HepG2 (cell line): ENCODE measurements at regions not wholly inside any gene's neighbourhood (a gene's known extent, or its start where the extent isn't known, plus 50 kb on each side); places are given as distances from the start of the nearest gene placed in this dataset.

Experiments used
- ATAC-seq: fragments of 200-7000 bp; cut with Tn5 transposase; 3 replicates; pipeline ENCODE4 v1.9.1; 2020; ENCODE audit warnings: mild to moderate bottlenecking, moderate library complexity
- BruUV-seq: library from RNA; stranded (reverse); fragments of 400-500 nt; replicated peaks from 2 replicates; lab custom pipeline; 2021; lab: Mats Ljungman, UMichigan
- CTCF ChIA-PET: fragments of 300-600 bp; formaldehyde crosslinking; extraction: SDS; loops from one replicate; lab custom pipeline; 2021; ENCODE audit warnings: low total read pairs, inconsistent platforms, low intra/inter-chr PET ratio; lab: Yijun Ruan, JAX
- POLR2A ChIA-PET: fragments of 350-600 bp; sonication (Branson Sonifier 250); formaldehyde crosslinking; loops from one replicate; lab custom pipeline; 2020; ENCODE audit warnings: antibody characterized with exemption, inconsistent platforms; lab: Yijun Ruan, JAX
- DNase-seq: peaks from one replicate; pipeline ENCODE4 v3.0.0-alpha.2; 2015; ENCODE audit warnings: low spot score
- FAIRE-seq: peaks from 3 replicates; lab custom pipeline; 2011; peaks lifted over from hg19 to GRCh38; lab: Jason Lieb, UNC
- H2AFZ ChIP-seq: one replicate; pipeline ENCODE4 v1.6.1; 2011; ENCODE audit warnings: low read length, inconsistent platforms
- H3K27ac ChIP-seq: fragments of 300-600 bp; 3 replicates; pipeline ENCODE4 v1.8.0; 2011; ENCODE audit warnings: mixed run types, mild to moderate bottlenecking, mixed read lengths, low read length, inconsistent platforms; ENCODE audit not compliant: insufficient read depth; ENCODE audit errors: extremely low read length
- H3K27me3 ChIP-seq, 2 experiments: fragments of 200-600 bp in 1 of 2; 2 replicates in 1 of 2; 3 replicates in 1 of 2; pipeline versions ENCODE4 v1.6.0 to v1.8.0; 2011; ENCODE audit warnings: low read length in 2 of 2, mild to moderate bottlenecking in 2 of 2, moderate library complexity in 2 of 2, inconsistent platforms in 1 of 2; ENCODE audit not compliant: insufficient read depth in 2 of 2, control insufficient read depth in 1 of 2
- H3K36me3 ChIP-seq, 2 experiments: fragments of 200-600 bp in 1 of 2; replicated peaks in 1 of 2; 2 replicates in 1 of 2; 3 replicates in 1 of 2; pipeline versions ENCODE4 v1.5.1 to v1.8.0; 2011; ENCODE audit warnings: low read length in 2 of 2, inconsistent platforms in 1 of 2; ENCODE audit not compliant: insufficient read depth in 2 of 2, control insufficient read depth in 1 of 2
- H3K4me1 ChIP-seq: 2 replicates; pipeline ENCODE4 v1.5.1; 2012; ENCODE audit warnings: low read length, inconsistent platforms; ENCODE audit not compliant: insufficient read depth
- H3K4me2 ChIP-seq: 2 replicates; pipeline ENCODE4 v1.6.0; 2011; ENCODE audit warnings: low read depth, low read length, inconsistent platforms
- H3K4me3 ChIP-seq, 3 experiments: fragments of 200-600 bp in 1 of 3; sonication (generic), shearing (Covaris generic) in 1 of 3; replicated peaks in 1 of 3; 2 replicates each; pipeline ENCODE4 v1.5.1; 2011 to 2016; ENCODE audit warnings: low read length in 3 of 3, inconsistent platforms in 2 of 3, low read depth in 2 of 3, mild to moderate bottlenecking in 2 of 3, control low read depth in 1 of 3, mixed read lengths in 1 of 3; ENCODE audit not compliant: insufficient read depth in 1 of 3
- H3K79me2 ChIP-seq: one replicate; pipeline ENCODE4 v1.6.1; 2011; ENCODE audit warnings: low read length, inconsistent platforms; ENCODE audit not compliant: insufficient read depth
- H3K9ac ChIP-seq: 2 replicates; pipeline ENCODE4 v1.6.0; 2011; ENCODE audit warnings: mild to moderate bottlenecking, low read depth, low read length, inconsistent platforms; ENCODE audit not compliant: insufficient read depth
- H3K9me3 ChIP-seq: 2 replicates; pipeline ENCODE4 v1.5.1; 2012; ENCODE audit warnings: mild to moderate bottlenecking, low read length
- H4K20me1 ChIP-seq: 2 replicates; pipeline ENCODE4 v1.6.0; 2011; ENCODE audit warnings: inconsistent platforms, mild to moderate bottlenecking, low read length, moderate library complexity; ENCODE audit not compliant: insufficient read depth
- ATF2 ChIP-seq: sonication (generic); formaldehyde crosslinking; IDR thresholded peaks from 2 replicates; pipeline ENCODE4 v1.4.0; 2020; ENCODE audit warnings: missing genetic modification reagents
- BORCS8-MEF2B ChIP-seq: sonication (generic); formaldehyde crosslinking; IDR thresholded peaks from 2 replicates; pipeline ENCODE4 v1.8.0; 2022; ENCODE audit warnings: mild to moderate bottlenecking, missing genetic modification reagents
- BRCA1 ChIP-seq: sonication (generic); formaldehyde crosslinking; IDR thresholded peaks from 2 replicates; pipeline ENCODE4 v1.4.0; 2020; ENCODE audit warnings: missing genetic modification reagents
- BRD4 ChIP-seq: sonication (generic); formaldehyde crosslinking; IDR thresholded peaks from 2 replicates; pipeline ENCODE4 v1.4.0; 2020; ENCODE audit warnings: missing genetic modification reagents
- GMEB2 ChIP-seq: IDR thresholded peaks from 2 replicates; pipeline ENCODE4 v1.6.1; 2016; ENCODE audit warnings: missing biosample characterization, missing genetic modification reagents, low read depth
- IRF1 ChIP-seq: sonication (generic); formaldehyde crosslinking; IDR thresholded peaks from 2 replicates; pipeline ENCODE4 v1.4.0; 2020; ENCODE audit warnings: low read depth, mild to moderate bottlenecking, missing genetic modification reagents
- MIER3 ChIP-seq: IDR thresholded peaks from 2 replicates; pipeline ENCODE4 v1.6.1; 2016; ENCODE audit warnings: missing compliant biosample characterization, borderline replicate concordance
- MNT ChIP-seq: fragments of 450-650 bp; IDR thresholded peaks from 2 replicates; pipeline ENCODE4 v1.6.1; 2016
- NFRKB ChIP-seq: fragments of 450-650 bp; IDR thresholded peaks from 2 replicates; pipeline ENCODE4 v1.6.1; 2017
- RAD21 ChIP-seq: fragments of 450-650 bp; formaldehyde crosslinking; IDR thresholded peaks from 2 replicates; pipeline ENCODE4 v1.5.0; 2020; ENCODE audit warnings: mild to moderate bottlenecking
- RARA ChIP-seq: IDR thresholded peaks from 2 replicates; pipeline ENCODE4 v1.6.1; 2016; ENCODE audit warnings: missing genetic modification reagents, missing compliant biosample characterization
- SMAD9 ChIP-seq: sonication (generic); formaldehyde crosslinking; IDR thresholded peaks from 2 replicates; pipeline ENCODE4 v1.5.1; 2020; ENCODE audit warnings: mild to moderate bottlenecking, missing genetic modification reagents
- SMC3 ChIP-seq: IDR thresholded peaks from 2 replicates; pipeline ENCODE4 v1.6.1; 2011; ENCODE audit warnings: low read length, improper control_type of control experiment
- ZFYVE20 ChIP-seq: sonication (generic); formaldehyde crosslinking; IDR thresholded peaks from 2 replicates; pipeline ENCODE4 v1.8.0; 2023; ENCODE audit warnings: low read depth, mild to moderate bottlenecking, moderate library complexity, missing genetic modification reagents, borderline replicate concordance
- ZNF276 ChIP-seq: sonication (generic); formaldehyde crosslinking; IDR thresholded peaks from 2 replicates; pipeline ENCODE4 v1.4.0; 2020; ENCODE audit warnings: mild to moderate bottlenecking, low read depth, missing genetic modification reagents
- ZNF746 ChIP-seq: sonication (generic); formaldehyde crosslinking; IDR thresholded peaks from 2 replicates; pipeline ENCODE4 v1.8.0; 2022; ENCODE audit warnings: mild to moderate bottlenecking, missing genetic modification reagents
- ZNF770 ChIP-seq: sonication (generic); formaldehyde crosslinking; IDR thresholded peaks from 2 replicates; pipeline ENCODE4 v1.5.0; 2020; ENCODE audit warnings: mild to moderate bottlenecking, missing genetic modification reagents
- WGBS: methylation state at CpG from one replicate; pipeline ENCODE4 v1.1.6; 2017; ENCODE audit warnings: low lambda C conversion rate; 5-methylcytosine and 5-hydroxymethylcytosine counted together
- in situ Hi-C: cut with HindIII; loops from 2 replicates; pipeline ENCODE4 v1.10.0; 2017; ENCODE audit warnings: low pct_unique_long_range_greater_than_20kb; ENCODE audit not compliant: extremely low pct_ligation_motif_present
- intact Hi-C: fragments of 100-400 bp; cut with micrococcal nuclease; formaldehyde crosslinking; loops from one replicate; pipeline ENCODE4 v1.10.0; 2022; ENCODE audit not compliant: unreplicated experiment

- no peak overlapping the region for H3K4me3 ChIP-seq
- H3K9ac ChIP-seq, result no peak overlapping the region
- ATAC-seq (no peak), FAIRE-seq (no peak), DNase-seq (no peak)
- POLR2A ChIA-PET, result no interaction called here
- no peaks in the 10 kb centered on the region for H3K36me3 ChIP-seq
- H3K79me2 ChIP-seq, result no peaks in the 10 kb centered on the region
- no TSS peak for BruUV-seq
- H3K4me1 ChIP-seq, result no peaks in the 10 kb centered on the region
- H3K4me2 ChIP-seq, result no peak overlapping the region
- H2AFZ ChIP-seq, result no peak overlapping the region
- no peaks in the 10 kb centered on the region for H4K20me1 ChIP-seq
- H3K9me3 ChIP-seq, result no peaks in the 10 kb centered on the region
- WGBS, result 37% methylated on average over 3 of the region's 3 CpGs
- no peak overlapping the region for H3K27ac ChIP-seq
- intact Hi-C loops (no loop called here), in situ Hi-C loops (no loop called here)
- no peaks in the 10 kb centered on the region; a peak in 1 of 5 replicates for H3K27me3 ChIP-seq
- CTCF ChIA-PET, result no interaction called here
- no peak for TF ChIP-seq ATF2
- no peak for TF ChIP-seq BORCS8-MEF2B (CRISPR knock-in tag)
- no peak for TF ChIP-seq SMAD9
- no peak for TF ChIP-seq ZNF746 (CRISPR knock-in tag)
- TF ChIP-seq NFRKB, result no peak
- TF ChIP-seq IRF1, result no peak
- no peak for TF ChIP-seq GMEB2 (CRISPR knock-in tag)
- no peak for TF ChIP-seq RARA (CRISPR knock-in tag)
- no peak for TF ChIP-seq ZNF770 (CRISPR knock-in tag)
- TF ChIP-seq MIER3 (CRISPR knock-in tag), result no peak
- TF ChIP-seq BRD4 (CRISPR knock-in tag), result no peak
- no peak for TF ChIP-seq SMC3
- no peak for TF ChIP-seq MNT
- no peak for TF ChIP-seq BRCA1
- TF ChIP-seq ZFYVE20, result no peak
- no peak for TF ChIP-seq RAD21
- TF ChIP-seq ZNF276 (CRISPR knock-in tag), result no peak
Measured at GRCh38 chr10:89093728-89094127, 103.1 kb downstream of the FAS start.
